ENCODE measurements at regions not wholly inside any gene's neighbourhood (a gene's known extent, or its start where the extent isn't known, plus 50 kb on each side); places are given as distances from the start of the nearest gene placed in this dataset.
A peak's percentile ranks its signal among the peaks of the same experiment; 100 is the strongest.

DNA sequence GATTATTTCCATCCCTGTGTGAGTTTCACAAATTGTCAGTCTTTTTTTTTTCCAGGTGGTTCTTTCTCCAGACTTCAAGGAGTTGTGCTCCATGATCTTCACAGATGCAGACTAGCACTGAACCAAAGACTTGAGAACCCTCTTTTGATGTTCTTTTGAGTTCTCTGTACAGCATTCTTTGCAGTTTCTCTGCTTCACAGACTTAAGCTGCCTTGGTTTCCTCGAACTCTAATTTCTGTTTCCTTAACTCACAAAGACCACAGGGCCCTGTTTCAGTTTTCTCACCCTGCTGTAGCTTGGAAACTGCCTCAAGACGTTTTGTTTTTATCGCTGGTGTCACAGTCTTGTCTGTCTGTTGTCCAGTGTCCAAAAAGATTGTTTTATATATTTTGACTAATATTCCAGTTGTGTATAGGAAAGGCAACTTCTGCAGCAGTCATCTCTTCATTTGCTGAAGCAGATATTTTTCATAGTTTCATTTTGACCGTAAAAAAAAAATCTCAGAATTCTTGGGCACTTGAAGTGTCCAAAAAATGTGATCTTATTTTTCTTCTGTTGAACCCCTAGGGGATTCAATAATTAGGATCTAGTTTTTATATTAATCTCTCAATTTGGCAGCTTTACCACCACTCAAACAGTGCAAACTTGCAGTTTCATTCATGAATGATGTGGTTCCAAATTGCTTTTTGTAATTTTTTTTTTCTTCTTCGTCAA is 97.0 kb upstream of the MC4R start:
- H4K20me1 ChIP-seq (ENCODE audit: insufficient read depth, low read length) = no peaks in the 10 kb centered on the region
- H3K18ac ChIP-seq (ENCODE audit: low read depth, low read length) = no peak overlapping the region
- no peaks in the 10 kb centered on the region for H3K4me1 ChIP-seq (ENCODE audit: control insufficient read depth, insufficient read depth, low read length)
- peak overlapping the region; percentile 35; the same call in 1 of the 2 replicates for H3K4me2 ChIP-seq (ENCODE audit: low read depth, low read length)
- H4K91ac ChIP-seq (ENCODE audit: insufficient read depth, low read depth, low read length) = no peak overlapping the region
- no peak overlapping the region for H3K23ac ChIP-seq (ENCODE audit: low read depth, low read length)
- BruUV-seq (replicated peaks) = no TSS peak
- dilution Hi-C loops (cut with HindIII; ENCODE audit: low sequenced_read_pairs, unreplicated experiment) = no loop called here
- no peak overlapping the region; the same call in 1 of the 2 replicates for H3K9ac ChIP-seq (ENCODE audit: low read depth, low read length)
- no peak overlapping the region for H3K56ac ChIP-seq (ENCODE audit: extremely low read depth, insufficient read depth, low read length)
- no peak overlapping the region for H2AK9ac ChIP-seq (replicated peaks; ENCODE audit: low read depth, low read length, poor library complexity)
- H2BK5ac ChIP-seq (ENCODE audit: low read depth, low read length, poor library complexity, severe bottlenecking) = no peak overlapping the region
- TF ChIP-seq SMC3 (IDR thresholded peaks at IDR 0.05; ENCODE audit: low read depth, low read length) (no peak), MAFK (IDR thresholded peaks at IDR 0.05; ENCODE audit: low read depth, low read length) (no peak), CHD1 (IDR thresholded peaks at IDR 0.05; ENCODE audit: low read depth, low read length) (no peak)
- TF ChIP-seq, protein P1, sequence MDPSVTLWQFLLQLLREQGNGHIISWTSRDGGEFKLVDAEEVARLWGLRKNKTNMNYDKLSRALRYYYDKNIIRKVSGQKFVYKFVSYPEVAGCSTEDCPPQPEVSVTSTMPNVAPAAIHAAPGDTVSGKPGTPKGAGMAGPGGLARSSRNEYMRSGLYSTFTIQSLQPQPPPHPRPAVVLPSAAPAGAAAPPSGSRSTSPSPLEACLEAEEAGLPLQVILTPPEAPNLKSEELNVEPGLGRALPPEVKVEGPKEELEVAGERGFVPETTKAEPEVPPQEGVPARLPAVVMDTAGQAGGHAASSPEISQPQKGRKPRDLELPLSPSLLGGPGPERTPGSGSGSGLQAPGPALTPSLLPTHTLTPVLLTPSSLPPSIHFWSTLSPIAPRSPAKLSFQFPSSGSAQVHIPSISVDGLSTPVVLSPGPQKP (IDR thresholded peaks at IDR 0.05; ENCODE audit: borderline replicate concordance, low read depth, low read length) = no peak
- TF ChIP-seq, protein P2, sequence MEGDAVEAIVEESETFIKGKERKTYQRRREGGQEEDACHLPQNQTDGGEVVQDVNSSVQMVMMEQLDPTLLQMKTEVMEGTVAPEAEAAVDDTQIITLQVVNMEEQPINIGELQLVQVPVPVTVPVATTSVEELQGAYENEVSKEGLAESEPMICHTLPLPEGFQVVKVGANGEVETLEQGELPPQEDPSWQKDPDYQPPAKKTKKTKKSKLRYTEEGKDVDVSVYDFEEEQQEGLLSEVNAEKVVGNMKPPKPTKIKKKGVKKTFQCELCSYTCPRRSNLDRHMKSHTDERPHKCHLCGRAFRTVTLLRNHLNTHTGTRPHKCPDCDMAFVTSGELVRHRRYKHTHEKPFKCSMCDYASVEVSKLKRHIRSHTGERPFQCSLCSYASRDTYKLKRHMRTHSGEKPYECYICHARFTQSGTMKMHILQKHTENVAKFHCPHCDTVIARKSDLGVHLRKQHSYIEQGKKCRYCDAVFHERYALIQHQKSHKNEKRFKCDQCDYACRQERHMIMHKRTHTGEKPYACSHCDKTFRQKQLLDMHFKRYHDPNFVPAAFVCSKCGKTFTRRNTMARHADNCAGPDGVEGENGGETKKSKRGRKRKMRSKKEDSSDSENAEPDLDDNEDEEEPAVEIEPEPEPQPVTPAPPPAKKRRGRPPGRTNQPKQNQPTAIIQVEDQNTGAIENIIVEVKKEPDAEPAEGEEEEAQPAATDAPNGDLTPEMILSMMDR (conservative IDR thresholded peaks at IDR 0.05; ENCODE audit: low read depth, low read length) = no peak
- H3K4me3 ChIP-seq (ENCODE audit: insufficient read depth, low read depth, low read length) = no peak overlapping the region
- H2BK20ac ChIP-seq (ENCODE audit: low read depth, low read length) = no peak overlapping the region
- ATAC-seq (ENCODE audit: low read depth) (no peak), DNase-seq (no peak)
- WGBS, 2 experiments (ENCODE audit: extremely low coverage in 2 of 2, insufficient read length in 1 of 2) = no CpG with 5 or more reads among the region's 5 CpGs
- no peaks in the 10 kb centered on the region for H3K36me3 ChIP-seq (ENCODE audit: control insufficient read depth, insufficient read depth, low read length)
- no peak overlapping the region for H2BK120ac ChIP-seq (ENCODE audit: low read depth, low read length)
- no peak overlapping the region for H3K27ac ChIP-seq (ENCODE audit: insufficient read depth, low read length)
- in situ Hi-C loops (cut with MboI; ENCODE audit: low sequenced_read_pairs) = no loop called here
- no peaks in the 10 kb centered on the region for H3K9me1 ChIP-seq (ENCODE audit: insufficient read depth, low read length)
- no peak overlapping the region for H2AFZ ChIP-seq (replicated peaks; ENCODE audit: low read length, poor library complexity)
- no peak overlapping the region for H2AK5ac ChIP-seq (ENCODE audit: low read depth, low read length)
- H3K14ac ChIP-seq (replicated peaks; ENCODE audit: low read depth, low read length) = no peak overlapping the region
- ChIA-PET POLR2A (ENCODE audit: unreplicated experiment) (no interaction called here), CTCF (interaction anchor here (0.6 to 0.7 kb wide), 2 partner anchors 116 to 251 kb away, joined by 5 to 7 read pairs; no protein-coding TSS in a partner anchor)
- intact Hi-C loops (cut with micrococcal nuclease) = no loop called here
- H2BK15ac ChIP-seq (ENCODE audit: low read depth, low read length) = no peak overlapping the region
- H4K8ac ChIP-seq (ENCODE audit: low read depth in 2 of 2, low read length in 2 of 2) = no peak overlapping the region
- H4K5ac ChIP-seq (ENCODE audit: low read depth, low read length) = no peak overlapping the region
- H3K79me1 ChIP-seq (ENCODE audit: low read depth in 1 of 2, low read length in 2 of 2) = no peaks in the 10 kb centered on the region
- no peaks in the 10 kb centered on the region for H3K9me3 ChIP-seq (ENCODE audit: control insufficient read depth, insufficient read depth, low read length)
- H3K27me3 ChIP-seq (ENCODE audit: control insufficient read depth, insufficient read depth, low read length) = no peaks in the 10 kb centered on the region
- no peak overlapping the region for H3K4ac ChIP-seq (ENCODE audit: low read depth, low read length)

Data from IMR-90 (cell line).